Fibroblast of the aortic adventitia (primary cell): ENCODE measurements at regions not wholly inside any gene's neighbourhood (a gene's known extent, or its start where the extent isn't known, plus 50 kb on each side); places are given as distances from the start of the nearest gene placed in this dataset.

Experiments
- DNase-seq: peaks from one replicate; pipeline ENCODE4 v3.0.0-alpha.2; 2010; ENCODE audit warnings: low read depth
- H3K4me3 ChIP-seq: 2 replicates; pipeline ENCODE4 v1.5.1; 2011; ENCODE audit warnings: low read depth, mild to moderate bottlenecking, control low read depth, low read length, moderate library complexity
- TF ChIP-seq, protein P1 (sequence below): IDR thresholded peaks from 2 replicates; pipeline ENCODE4 v1.5.1; 2011; ENCODE audit warnings: mild to moderate bottlenecking, low read length, control low read depth, inconsistent platforms; ENCODE audit not compliant: insufficient read depth

DNA sequence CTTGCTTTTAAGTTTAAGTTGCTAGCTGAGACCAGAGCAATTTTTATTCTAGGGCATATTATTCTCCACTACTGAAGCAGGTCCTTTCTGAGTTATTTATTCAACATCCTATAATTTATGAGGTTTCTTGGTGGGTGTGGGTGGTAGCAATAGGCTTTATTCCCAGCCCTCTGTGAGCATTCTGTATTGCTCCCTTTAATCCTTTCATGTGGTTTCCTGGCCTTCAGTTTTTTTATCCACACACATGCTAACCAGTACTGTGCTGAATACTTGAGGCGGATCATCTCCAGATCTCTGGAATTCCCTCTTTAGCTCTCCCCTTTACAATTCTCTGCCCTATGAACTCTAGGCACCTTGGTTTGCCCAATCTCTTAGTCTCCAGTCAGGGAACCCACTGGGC, 91.8 kb upstream of the GLRA1 start:
- DNase-seq, result no peak
- H3K4me3 ChIP-seq, result no peak overlapping the region
- TF ChIP-seq, protein P1, sequence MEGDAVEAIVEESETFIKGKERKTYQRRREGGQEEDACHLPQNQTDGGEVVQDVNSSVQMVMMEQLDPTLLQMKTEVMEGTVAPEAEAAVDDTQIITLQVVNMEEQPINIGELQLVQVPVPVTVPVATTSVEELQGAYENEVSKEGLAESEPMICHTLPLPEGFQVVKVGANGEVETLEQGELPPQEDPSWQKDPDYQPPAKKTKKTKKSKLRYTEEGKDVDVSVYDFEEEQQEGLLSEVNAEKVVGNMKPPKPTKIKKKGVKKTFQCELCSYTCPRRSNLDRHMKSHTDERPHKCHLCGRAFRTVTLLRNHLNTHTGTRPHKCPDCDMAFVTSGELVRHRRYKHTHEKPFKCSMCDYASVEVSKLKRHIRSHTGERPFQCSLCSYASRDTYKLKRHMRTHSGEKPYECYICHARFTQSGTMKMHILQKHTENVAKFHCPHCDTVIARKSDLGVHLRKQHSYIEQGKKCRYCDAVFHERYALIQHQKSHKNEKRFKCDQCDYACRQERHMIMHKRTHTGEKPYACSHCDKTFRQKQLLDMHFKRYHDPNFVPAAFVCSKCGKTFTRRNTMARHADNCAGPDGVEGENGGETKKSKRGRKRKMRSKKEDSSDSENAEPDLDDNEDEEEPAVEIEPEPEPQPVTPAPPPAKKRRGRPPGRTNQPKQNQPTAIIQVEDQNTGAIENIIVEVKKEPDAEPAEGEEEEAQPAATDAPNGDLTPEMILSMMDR, result no peak

DNA sequence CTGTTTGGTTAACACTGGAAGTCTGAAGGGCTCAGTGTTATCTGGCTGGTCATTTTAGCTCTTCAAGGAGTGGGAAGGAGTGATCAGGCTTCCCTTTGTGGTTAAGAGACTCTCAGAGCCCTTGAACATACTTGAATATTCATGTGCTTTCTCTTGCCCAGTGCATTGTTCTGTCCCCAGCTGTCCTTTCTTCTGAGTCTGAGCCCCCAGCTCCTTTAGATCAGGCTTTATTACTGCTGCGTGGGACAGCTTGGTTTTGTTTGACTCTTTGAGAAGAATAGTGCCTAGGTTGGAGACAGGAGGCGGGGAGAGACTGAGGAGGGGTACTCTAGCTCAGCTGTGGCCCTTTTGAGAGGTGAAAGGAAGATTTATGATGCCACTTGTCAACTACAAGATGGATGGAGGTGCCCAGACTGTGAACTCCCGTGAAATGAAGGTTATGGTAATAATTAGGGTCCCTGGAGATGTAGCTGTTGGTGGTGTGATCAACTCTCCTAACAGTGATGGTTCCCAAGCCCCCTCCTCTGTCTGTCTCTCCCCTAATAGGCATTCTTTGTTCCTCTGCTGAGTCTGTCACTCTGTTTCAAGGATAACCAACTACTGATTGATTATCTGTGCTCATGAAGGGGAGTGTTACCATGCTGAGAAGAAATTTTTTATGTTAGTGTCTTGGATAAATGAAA, 83.1 kb upstream of the GLRA1 start:
- no peak for DNase-seq
- H3K4me3 ChIP-seq, result no peak overlapping the region
- TF ChIP-seq, protein P1, result no peak

DNA sequence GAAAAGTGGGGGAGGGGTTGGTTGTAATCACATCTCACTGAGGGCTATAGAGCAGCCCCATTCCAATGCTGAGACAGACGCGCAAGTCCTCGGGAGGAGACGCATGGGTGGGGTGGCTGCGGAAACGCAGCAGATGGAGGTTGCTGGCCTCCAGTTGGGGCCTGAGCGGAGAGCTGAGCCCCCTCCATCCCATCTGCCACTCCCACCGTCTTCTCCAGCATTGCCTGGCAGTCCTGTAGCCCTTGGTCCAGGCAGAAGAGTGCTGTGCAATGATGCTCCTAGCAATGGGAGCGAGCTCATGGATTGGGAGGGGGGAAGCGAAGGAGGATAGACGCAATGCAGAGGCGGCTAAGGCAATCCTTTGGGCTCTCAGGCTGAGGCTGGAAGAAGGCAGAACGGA, 79.4 kb upstream of the GLRA1 start:
- H3K4me3 ChIP-seq, result no peak overlapping the region
- DNase-seq, result no peak
- TF ChIP-seq, protein P1, result no peak
